ENCODE measurements at regions not wholly inside any gene's neighbourhood (a gene's known extent, or its start where the extent isn't known, plus 50 kb on each side); places are given as distances from the start of the nearest gene placed in this dataset.

DNA sequence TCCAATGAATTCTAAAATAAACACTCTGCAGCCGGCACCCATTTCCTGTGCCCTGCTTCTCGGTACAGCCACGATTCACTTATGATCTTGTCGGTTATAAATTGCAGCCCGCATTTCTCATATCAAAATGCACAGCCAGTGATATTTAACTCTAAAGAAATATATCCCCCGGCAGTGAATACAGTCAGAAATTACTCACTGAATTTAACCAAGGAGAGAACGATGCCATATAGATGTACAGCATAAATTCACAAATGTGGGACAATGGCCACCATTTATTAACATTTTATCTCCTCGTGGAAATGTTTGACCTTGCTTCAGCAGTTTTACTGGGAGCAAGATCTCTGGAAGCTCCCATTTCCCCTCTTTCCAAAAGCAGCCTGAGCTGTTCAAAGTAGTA is 1517.8 kb downstream of the BRD1 start:
- no peak for TF ChIP-seq CTCF (IDR thresholded peaks at IDR 0.05; ENCODE audit: insufficient read depth, low read length, poor library complexity, severe bottlenecking)
- TF ChIP-seq EZH2phosphoT487 (conservative IDR thresholded peaks at IDR 0.05; ENCODE audit: low read length) = no peak
